Liver (tissue), 8 donors: ENCODE measurements at regions not wholly inside any gene's neighbourhood (a gene's known extent, or its start where the extent isn't known, plus 50 kb on each side); places are given as distances from the start of the nearest gene placed in this dataset.

Experiments used
- DNase-seq: peaks from one replicate; pipeline ENCODE4 v3.0.0-alpha.2; 2017; ENCODE audit warnings: low spot score
- H3K27ac ChIP-seq, 2 donors: one replicate each; pipeline ENCODE4 v1.7.0; 2013; ENCODE audit warnings: inconsistent platforms in 2 of 2, low read length in 2 of 2, control low read depth in 1 of 2, low read depth in 1 of 2, mild to moderate bottlenecking in 1 of 2
- H3K27me3 ChIP-seq, 4 donors: one replicate each; pipeline versions ENCODE4 v1.6.1 to v1.7.0; 2013; ENCODE audit warnings: low read length in 3 of 4, inconsistent platforms in 1 of 4, mild to moderate bottlenecking in 1 of 4, moderate library complexity in 1 of 4; ENCODE audit not compliant: control insufficient read depth in 4 of 4, insufficient read depth in 4 of 4
- H3K36me3 ChIP-seq, 4 donors: one replicate each; pipeline versions ENCODE4 v1.6.1 to v1.7.0; 2013; ENCODE audit warnings: low read length in 3 of 4, mild to moderate bottlenecking in 3 of 4, low read depth in 1 of 4, moderate library complexity in 1 of 4; ENCODE audit not compliant: control insufficient read depth in 4 of 4, insufficient read depth in 3 of 4
- H3K4me1 ChIP-seq, 4 donors: one replicate each; pipeline versions ENCODE4 v1.6.1 to v1.7.0; 2013; ENCODE audit warnings: low read length in 3 of 4, mild to moderate bottlenecking in 3 of 4, moderate library complexity in 1 of 4; ENCODE audit not compliant: control insufficient read depth in 4 of 4, insufficient read depth in 4 of 4
- H3K4me3 ChIP-seq, 3 donors: one replicate each; pipeline versions ENCODE4 v1.6.1 to v1.7.0; 2013; ENCODE audit warnings: low read length in 3 of 3, control low read depth in 1 of 3, low read depth in 1 of 3, mild to moderate bottlenecking in 1 of 3
- H3K9ac ChIP-seq, 2 donors: one replicate each; pipeline ENCODE4 v1.7.0; 2013; ENCODE audit warnings: low read length in 2 of 2, mild to moderate bottlenecking in 2 of 2, moderate library complexity in 2 of 2, control low read depth in 1 of 2, low read depth in 1 of 2
- H3K9me3 ChIP-seq, 4 donors: one replicate each; pipeline versions ENCODE4 v1.6.1 to v1.7.0; 2013; ENCODE audit warnings: low read length in 3 of 4; ENCODE audit not compliant: control insufficient read depth in 4 of 4
- EGR1 ChIP-seq, 2 donors: IDR thresholded peaks; 2 replicates each; pipeline ENCODE4 v1.6.1; 2016 to 2018; ENCODE audit warnings: antibody characterized with exemption in 2 of 2, low read depth in 2 of 2
- FOXA1 ChIP-seq: IDR thresholded peaks from 2 replicates; pipeline ENCODE4 v1.6.1; 2016; ENCODE audit warnings: antibody characterized with exemption
- FOXA2 ChIP-seq: IDR thresholded peaks from 2 replicates; pipeline ENCODE4 v1.6.1; 2016; ENCODE audit warnings: antibody characterized with exemption
- GABPA ChIP-seq, 2 donors: IDR thresholded peaks in 1 of 2; conservative IDR thresholded peaks in 1 of 2; 2 replicates each; pipeline ENCODE4 v1.6.1; 2016; ENCODE audit warnings: antibody characterized with exemption in 2 of 2, mild to moderate bottlenecking in 1 of 2, moderate library complexity in 1 of 2
- HNF4A ChIP-seq, 2 donors: conservative IDR thresholded peaks; 2 replicates each; pipeline ENCODE4 v1.6.1; 2016; ENCODE audit warnings: antibody characterized with exemption in 2 of 2, mild to moderate bottlenecking in 2 of 2
- HNF4G ChIP-seq: IDR thresholded peaks from 2 replicates; pipeline ENCODE4 v1.6.1; 2016; ENCODE audit warnings: antibody characterized with exemption
- JUND ChIP-seq, 2 donors: IDR thresholded peaks; 2 replicates each; pipeline ENCODE4 v1.6.1; 2016; ENCODE audit warnings: antibody characterized with exemption in 2 of 2
- MAX ChIP-seq: IDR thresholded peaks from 2 replicates; pipeline ENCODE4 v1.6.1; 2016; ENCODE audit warnings: antibody characterized with exemption
- NR2F2 ChIP-seq: IDR thresholded peaks from 2 replicates; pipeline ENCODE4 v1.6.1; 2016; ENCODE audit warnings: antibody characterized with exemption
- RAD21 ChIP-seq, 2 donors: IDR thresholded peaks; 2 replicates each; pipeline ENCODE4 v1.6.1; 2016; ENCODE audit warnings: antibody characterized with exemption in 2 of 2, mild to moderate bottlenecking in 2 of 2
- REST ChIP-seq: IDR thresholded peaks from 2 replicates; pipeline ENCODE4 v1.6.1; 2016; ENCODE audit warnings: antibody characterized with exemption, mild to moderate bottlenecking
- RXRA ChIP-seq, 2 donors: IDR thresholded peaks; 2 replicates each; pipeline ENCODE4 v1.6.1; 2017 to 2018; ENCODE audit warnings: antibody characterized with exemption in 2 of 2, mild to moderate bottlenecking in 1 of 2
- SP1 ChIP-seq: IDR thresholded peaks from 2 replicates; pipeline ENCODE4 v1.6.1; 2018; ENCODE audit warnings: antibody characterized with exemption, mild to moderate bottlenecking
- TAF1 ChIP-seq: conservative IDR thresholded peaks from 2 replicates; pipeline ENCODE4 v1.6.1; 2016; ENCODE audit warnings: antibody characterized with exemption, mild to moderate bottlenecking
- YY1 ChIP-seq: IDR thresholded peaks from 2 replicates; pipeline ENCODE4 v1.6.1; 2016; ENCODE audit warnings: antibody characterized with exemption, mild to moderate bottlenecking
- ZBTB33 ChIP-seq: IDR thresholded peaks from 2 replicates; pipeline ENCODE4 v1.6.1; 2016; ENCODE audit warnings: antibody characterized with exemption
- WGBS: extraction: QIAGEN DNeasy Blood & Tissue Kit; methylation state at CpG from one replicate; pipeline ENCODE4 v1.1.7; 2013; 5-methylcytosine and 5-hydroxymethylcytosine counted together
- TF ChIP-seq, protein P1 (sequence below): fragments of 150-350 bp; IDR thresholded peaks from 2 replicates; pipeline ENCODE4 v1.5.1; 2017; ENCODE audit warnings: improper control_type of control experiment, low read depth, low read length; ENCODE audit not compliant: missing input control
- TF ChIP-seq, protein P2 (sequence below): IDR thresholded peaks from 2 replicates; pipeline ENCODE4 v1.6.1; 2016; ENCODE audit warnings: antibody characterized with exemption
- donor health status: healthy.
- donor health status: healthy.
- donor health status: healthy.
- donor health status: healthy.
- donor health status: healthy.

GRCh38 chr4:16969696-16970135, 71.3 kb upstream of the LDB2 start:
- Histone ChIP-seq H3K4me1 (no peaks in the 10 kb centered on the region), H3K36me3 (no peaks in the 10 kb centered on the region), H3K9me3 (no peaks in the 10 kb centered on the region), H3K27me3 (no peaks in the 10 kb centered on the region), H3K27ac (no peak overlapping the region), H3K9ac (no peak overlapping the region), H3K4me3 (no peak overlapping the region)
- WGBS, result 62% methylated on average over 8 of the region's 8 CpGs
- DNase-seq, result no peak
- TF ChIP-seq NR2F2 (no peak), MAX (no peak), REST (no peak), ZBTB33 (no peak), JUND (IDR thresholded peaks at IDR 0.05) (peak in 1 of 2 donors; percentile 10), TAF1 (no peak), RAD21 (IDR thresholded peaks at IDR 0.05) (no peak), FOXA1 (no peak), GABPA (IDR thresholded peaks at IDR 0.05 in 1 of 2, conservative IDR thresholded peaks at IDR 0.05 in 1 of 2) (no peak), YY1 (no peak), HNF4A (conservative IDR thresholded peaks at IDR 0.05) (peak in 1 of 2 donors; percentile 33), SP1 (no peak), FOXA2 (no peak), RXRA (IDR thresholded peaks at IDR 0.05) (peak in 1 of 2 donors; percentile 26), EGR1 (IDR thresholded peaks at IDR 0.05; ENCODE audit: low read depth in 2 of 2) (no peak), HNF4G (no peak)
- TF ChIP-seq, protein P1, sequence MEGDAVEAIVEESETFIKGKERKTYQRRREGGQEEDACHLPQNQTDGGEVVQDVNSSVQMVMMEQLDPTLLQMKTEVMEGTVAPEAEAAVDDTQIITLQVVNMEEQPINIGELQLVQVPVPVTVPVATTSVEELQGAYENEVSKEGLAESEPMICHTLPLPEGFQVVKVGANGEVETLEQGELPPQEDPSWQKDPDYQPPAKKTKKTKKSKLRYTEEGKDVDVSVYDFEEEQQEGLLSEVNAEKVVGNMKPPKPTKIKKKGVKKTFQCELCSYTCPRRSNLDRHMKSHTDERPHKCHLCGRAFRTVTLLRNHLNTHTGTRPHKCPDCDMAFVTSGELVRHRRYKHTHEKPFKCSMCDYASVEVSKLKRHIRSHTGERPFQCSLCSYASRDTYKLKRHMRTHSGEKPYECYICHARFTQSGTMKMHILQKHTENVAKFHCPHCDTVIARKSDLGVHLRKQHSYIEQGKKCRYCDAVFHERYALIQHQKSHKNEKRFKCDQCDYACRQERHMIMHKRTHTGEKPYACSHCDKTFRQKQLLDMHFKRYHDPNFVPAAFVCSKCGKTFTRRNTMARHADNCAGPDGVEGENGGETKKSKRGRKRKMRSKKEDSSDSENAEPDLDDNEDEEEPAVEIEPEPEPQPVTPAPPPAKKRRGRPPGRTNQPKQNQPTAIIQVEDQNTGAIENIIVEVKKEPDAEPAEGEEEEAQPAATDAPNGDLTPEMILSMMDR, result no peak
- TF ChIP-seq, protein P2, sequence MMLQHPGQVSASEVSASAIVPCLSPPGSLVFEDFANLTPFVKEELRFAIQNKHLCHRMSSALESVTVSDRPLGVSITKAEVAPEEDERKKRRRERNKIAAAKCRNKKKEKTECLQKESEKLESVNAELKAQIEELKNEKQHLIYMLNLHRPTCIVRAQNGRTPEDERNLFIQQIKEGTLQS, result no peak
